HG03025 (cell line): ENCODE measurements at regions not wholly inside any gene's neighbourhood (a gene's known extent, or its start where the extent isn't known, plus 50 kb on each side); places are given as distances from the start of the nearest gene placed in this dataset.
A peak's percentile ranks its signal among the peaks of the same experiment; 100 is the strongest.

Experiments
- ATAC-seq: cut with Tn5 transposase; IDR thresholded peaks from one replicate; pipeline ENCODE4 v1.9.1; 2021; ENCODE audit warnings: mild to moderate bottlenecking, moderate library complexity; ENCODE audit not compliant: unreplicated experiment, low FRiP score

- ATAC-seq, result no peak
These were observed 995.4 kb upstream of the B3GALT2 start for GRCh38 chr1:194181845-194182244.

- no peak for ATAC-seq
These were observed 989.8 kb upstream of the B3GALT2 start for GRCh38 chr1:194176212-194176611.

GRCh38 chr1:194175251-194175650 is 988.8 kb upstream of the B3GALT2 start:
- ATAC-seq, result no peak

- ATAC-seq, result no peak
These were observed 988.1 kb upstream of the B3GALT2 start for GRCh38 chr1:194174528-194174927.

- ATAC-seq, result no peak
These were observed 985.2 kb upstream of the B3GALT2 start for GRCh38 chr1:194171596-194171995.

- ATAC-seq, result no peak
These were observed 981.7 kb upstream of the B3GALT2 start for GRCh38 chr1:194167956-194168640.

- no peak for ATAC-seq
These were observed 978.3 kb upstream of the B3GALT2 start for GRCh38 chr1:194164755-194165154.

- ATAC-seq, result no peak
These were observed 975.2 kb upstream of the B3GALT2 start for GRCh38 chr1:194161591-194161990.

GRCh38 chr1:194159941-194160340 is 973.5 kb upstream of the B3GALT2 start:
- ATAC-seq, result no peak

GRCh38 chr1:194155962-194156361 is 969.5 kb upstream of the B3GALT2 start:
- no peak for ATAC-seq

GRCh38 chr1:194151056-194151455 is 964.6 kb upstream of the B3GALT2 start:
- no peak for ATAC-seq

- no peak for ATAC-seq
These were observed 963.8 kb upstream of the B3GALT2 start for GRCh38 chr1:194150242-194150641.

- no peak for ATAC-seq
These were observed 946.7 kb upstream of the B3GALT2 start for GRCh38 chr1:194133152-194133551.

- no peak for ATAC-seq
These were observed 931.7 kb upstream of the B3GALT2 start for GRCh38 chr1:194118086-194118485.

GRCh38 chr1:194117582-194117981 is 931.2 kb upstream of the B3GALT2 start:
- no peak for ATAC-seq

- no peak for ATAC-seq
These were observed 927.9 kb upstream of the B3GALT2 start for GRCh38 chr1:194114288-194114687.

- ATAC-seq, result no peak
These were observed 919.0 kb upstream of the B3GALT2 start for GRCh38 chr1:194105381-194105780.

- no peak for ATAC-seq
These were observed 917.9 kb upstream of the B3GALT2 start for GRCh38 chr1:194104247-194104844.

GRCh38 chr1:194103516-194104246 is 917.3 kb upstream of the B3GALT2 start:
- ATAC-seq, result no peak

GRCh38 chr1:194103101-194103500 is 916.7 kb upstream of the B3GALT2 start:
- no peak for ATAC-seq

- ATAC-seq, result no peak
These were observed 916.2 kb upstream of the B3GALT2 start for GRCh38 chr1:194102607-194103006.

- ATAC-seq, result peak; percentile 52
These were observed 898.3 kb upstream of the B3GALT2 start for GRCh38 chr1:194084755-194085154.
